ENCODE measurements at regions not wholly inside any gene's neighbourhood (a gene's known extent, or its start where the extent isn't known, plus 50 kb on each side); places are given as distances from the start of the nearest gene placed in this dataset.

DNA sequence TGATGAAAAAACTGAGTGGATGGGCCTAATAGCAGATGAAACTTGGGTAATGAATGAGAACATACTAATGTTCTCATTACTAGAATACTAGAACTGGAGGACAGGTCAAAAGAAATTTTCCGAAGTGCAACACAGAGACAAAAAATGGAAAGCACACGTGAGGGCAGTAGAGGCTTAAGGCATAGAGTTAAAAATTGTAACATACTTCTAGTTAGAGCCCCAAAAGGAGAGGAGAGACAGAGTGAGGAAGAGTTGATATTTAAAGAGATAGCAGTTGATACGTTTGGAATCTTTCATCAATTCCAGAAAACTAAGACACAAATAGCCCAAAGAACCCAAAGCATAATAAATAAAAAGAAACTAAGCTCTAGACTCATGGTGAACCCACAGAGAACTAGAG lies 327.9 kb downstream of the SQOR start:
- no peak for DNase-seq (ENCODE audit: low read depth, low spot score)
- POLR2A ChIA-PET, result no interaction called here
- no peak overlapping the region for H2AFZ ChIP-seq (ENCODE audit: control insufficient read depth, low read depth, low read length)
- RAD21 ChIA-PET (ENCODE audit: unreplicated experiment), result no interaction called here
- no peaks in the 10 kb centered on the region for H4K20me1 ChIP-seq (ENCODE audit: control insufficient read depth, insufficient read depth)
- in situ Hi-C loops (cut with MboI), result no loop called here
- no peaks in the 10 kb centered on the region for H3K4me1 ChIP-seq (ENCODE audit: control insufficient read depth, insufficient read depth, low read length)
- CTCF ChIA-PET, result no interaction called here
- no peak overlapping the region for H3K4me2 ChIP-seq (ENCODE audit: control insufficient read depth, insufficient read depth)
- no peak overlapping the region for H3K27ac ChIP-seq (ENCODE audit: control insufficient read depth, insufficient read depth)
- WGBS (ENCODE audit: insufficient coverage, insufficient replicate concordance, low lambda C conversion rate, missing lambda C conversion rate), result 7% methylated on average over 3 of the region's 3 CpGs
- H3K27me3 ChIP-seq (replicated peaks in 1 of 2; ENCODE audit: control insufficient read depth in 2 of 2, insufficient read depth in 2 of 2, low read length in 1 of 2), result no peaks in the 10 kb centered on the region
- no peaks in the 10 kb centered on the region for H3K79me2 ChIP-seq (ENCODE audit: control insufficient read depth, insufficient read depth, low read length)
- SMC1A ChIA-PET (ENCODE audit: uncharacterized antibody, unreplicated experiment), result no interaction called here
- no peak for TF ChIP-seq MXI1 (IDR thresholded peaks at IDR 0.05; ENCODE audit: low read depth, low read length)
- no peak for TF ChIP-seq POLR2A (IDR thresholded peaks at IDR 0.05; ENCODE audit: low read depth, low read length)
- no peak for TF ChIP-seq SMARCA5 (IDR thresholded peaks at IDR 0.05)
- TF ChIP-seq HCFC1 (IDR thresholded peaks at IDR 0.05; ENCODE audit: low read length), result no peak
- no peak for TF ChIP-seq MYB (IDR thresholded peaks at IDR 0.05; ENCODE audit: borderline replicate concordance, low read depth, low read length)
- TF ChIP-seq BCLAF1 (IDR thresholded peaks at IDR 0.05), result no peak
- TF ChIP-seq YY1 (IDR thresholded peaks at IDR 0.05; ENCODE audit: low read depth, low read length), result no peak
- TF ChIP-seq, protein P1, sequence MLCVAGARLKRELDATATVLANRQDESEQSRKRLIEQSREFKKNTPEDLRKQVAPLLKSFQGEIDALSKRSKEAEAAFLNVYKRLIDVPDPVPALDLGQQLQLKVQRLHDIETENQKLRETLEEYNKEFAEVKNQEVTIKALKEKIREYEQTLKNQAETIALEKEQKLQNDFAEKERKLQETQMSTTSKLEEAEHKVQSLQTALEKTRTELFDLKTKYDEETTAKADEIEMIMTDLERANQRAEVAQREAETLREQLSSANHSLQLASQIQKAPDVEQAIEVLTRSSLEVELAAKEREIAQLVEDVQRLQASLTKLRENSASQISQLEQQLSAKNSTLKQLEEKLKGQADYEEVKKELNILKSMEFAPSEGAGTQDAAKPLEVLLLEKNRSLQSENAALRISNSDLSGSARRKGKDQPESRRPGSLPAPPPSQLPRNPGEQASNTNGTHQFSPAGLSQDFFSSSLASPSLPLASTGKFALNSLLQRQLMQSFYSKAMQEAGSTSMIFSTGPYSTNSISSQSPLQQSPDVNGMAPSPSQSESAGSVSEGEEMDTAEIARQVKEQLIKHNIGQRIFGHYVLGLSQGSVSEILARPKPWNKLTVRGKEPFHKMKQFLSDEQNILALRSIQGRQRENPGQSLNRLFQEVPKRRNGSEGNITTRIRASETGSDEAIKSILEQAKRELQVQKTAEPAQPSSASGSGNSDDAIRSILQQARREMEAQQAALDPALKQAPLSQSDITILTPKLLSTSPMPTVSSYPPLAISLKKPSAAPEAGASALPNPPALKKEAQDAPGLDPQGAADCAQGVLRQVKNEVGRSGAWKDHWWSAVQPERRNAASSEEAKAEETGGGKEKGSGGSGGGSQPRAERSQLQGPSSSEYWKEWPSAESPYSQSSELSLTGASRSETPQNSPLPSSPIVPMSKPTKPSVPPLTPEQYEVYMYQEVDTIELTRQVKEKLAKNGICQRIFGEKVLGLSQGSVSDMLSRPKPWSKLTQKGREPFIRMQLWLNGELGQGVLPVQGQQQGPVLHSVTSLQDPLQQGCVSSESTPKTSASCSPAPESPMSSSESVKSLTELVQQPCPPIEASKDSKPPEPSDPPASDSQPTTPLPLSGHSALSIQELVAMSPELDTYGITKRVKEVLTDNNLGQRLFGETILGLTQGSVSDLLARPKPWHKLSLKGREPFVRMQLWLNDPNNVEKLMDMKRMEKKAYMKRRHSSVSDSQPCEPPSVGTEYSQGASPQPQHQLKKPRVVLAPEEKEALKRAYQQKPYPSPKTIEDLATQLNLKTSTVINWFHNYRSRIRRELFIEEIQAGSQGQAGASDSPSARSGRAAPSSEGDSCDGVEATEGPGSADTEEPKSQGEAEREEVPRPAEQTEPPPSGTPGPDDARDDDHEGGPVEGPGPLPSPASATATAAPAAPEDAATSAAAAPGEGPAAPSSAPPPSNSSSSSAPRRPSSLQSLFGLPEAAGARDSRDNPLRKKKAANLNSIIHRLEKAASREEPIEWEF (IDR thresholded peaks at IDR 0.05; ENCODE audit: insufficient replicate concordance, low read depth, low read length), result no peak
- TF ChIP-seq IRF5 (IDR thresholded peaks at IDR 0.05; ENCODE audit: borderline replicate concordance), result no peak
- TF ChIP-seq PAX8 (IDR thresholded peaks at IDR 0.05), result no peak
- no peak for TF ChIP-seq YBX1 (IDR thresholded peaks at IDR 0.05)
- no peak for TF ChIP-seq SREBF2 (IDR thresholded peaks at IDR 0.05; ENCODE audit: low read length)
- TF ChIP-seq NR2C1 (IDR thresholded peaks at IDR 0.05), result no peak
- no TSS peak for BruUV-seq (replicated peaks)
- H3K9me3 ChIP-seq (replicated peaks; ENCODE audit: control insufficient read depth, insufficient read depth, low read length), result no peaks in the 10 kb centered on the region
- no peaks in the 10 kb centered on the region for H3K36me3 ChIP-seq (ENCODE audit: control insufficient read depth in 2 of 2, insufficient read depth in 2 of 2, low read length in 1 of 2)
- no peak for FAIRE-seq
- H3K9ac ChIP-seq (ENCODE audit: control insufficient read depth, insufficient read depth, low read length), result no peak overlapping the region
- no peak for ATAC-seq
- intact Hi-C loops (cut with micrococcal nuclease; ENCODE audit: unreplicated experiment), result no loop called here
- no peak overlapping the region for H3K4me3 ChIP-seq

Measured in GM12878 (cell line).